Body of pancreas (tissue), 4 donors: ENCODE measurements at regions not wholly inside any gene's neighbourhood (a gene's known extent, or its start where the extent isn't known, plus 50 kb on each side); places are given as distances from the start of the nearest gene placed in this dataset.

Experiments used
- CTCF ChIP-seq, 7 experiments: fragments of 450-650 bp in 4 of 7; fragments of 200-600 bp in 3 of 7; sonication (generic) in 3 of 7; IDR thresholded peaks; one replicate each; pipeline ENCODE4 v1.5.1; 2016 to 2019; ENCODE audit warnings: antibody characterized with exemption in 7 of 7
- POLR2A ChIP-seq, 3 donors: fragments of 450-650 bp; IDR thresholded peaks; one replicate each; pipeline ENCODE4 v1.6.1; 2016; ENCODE audit warnings: antibody characterized with exemption in 3 of 3, mild to moderate bottlenecking in 2 of 3

- TF ChIP-seq CTCF (IDR thresholded peaks at IDR 0.05) = no peak
- no peak for TF ChIP-seq POLR2A (IDR thresholded peaks at IDR 0.05)
Measured at GRCh38 chr2:19630921-19631320, 270.9 kb downstream of the TTC32 start.
